RWPE2 (cell line): ENCODE measurements at regions not wholly inside any gene's neighbourhood (a gene's known extent, or its start where the extent isn't known, plus 50 kb on each side); places are given as distances from the start of the nearest gene placed in this dataset.

Experiments
- ATAC-seq: fragments of 200-7000 bp; cut with Tn5 transposase; 3 replicates; pipeline ENCODE4 v1.9.1; 2021; ENCODE audit warnings: low read depth
- DNase-seq: peaks from one replicate; pipeline ENCODE4 v3.0.0-alpha.2; 2020; ENCODE audit warnings: low spot score
- H3K27ac ChIP-seq: fragments of 450-650 bp; 2 replicates; pipeline ENCODE4 v1.5.1; 2017; ENCODE audit warnings: mild to moderate bottlenecking; ENCODE audit not compliant: poor library complexity, severe bottlenecking
- H3K27me3 ChIP-seq: fragments of 250-450 bp; sonication (Bioruptor Pico); 2 replicates; pipeline ENCODE4 v1.5.1; 2021; ENCODE audit warnings: mild to moderate bottlenecking, moderate library complexity; ENCODE audit not compliant: insufficient read depth, poor library complexity, severe bottlenecking
- H3K36me3 ChIP-seq: fragments of 250-450 bp; sonication (Bioruptor Pico); 2 replicates; pipeline ENCODE4 v1.5.1; 2020; ENCODE audit warnings: low read depth, mild to moderate bottlenecking, moderate library complexity
- H3K4me1 ChIP-seq: fragments of 250-450 bp; sonication (Bioruptor Pico); 2 replicates; pipeline ENCODE4 v1.5.1; 2021; ENCODE audit warnings: mild to moderate bottlenecking, moderate library complexity; ENCODE audit not compliant: insufficient read depth, poor library complexity, severe bottlenecking
- H3K4me3 ChIP-seq: fragments of 250-450 bp; sonication (Bioruptor Pico); 2 replicates; pipeline ENCODE4 v1.5.1; 2021; ENCODE audit warnings: mild to moderate bottlenecking, moderate library complexity; ENCODE audit not compliant: severe bottlenecking
- H3K9me3 ChIP-seq: fragments of 250-450 bp; sonication (Bioruptor Pico); 2 replicates; pipeline ENCODE4 v1.5.1; 2021; ENCODE audit warnings: mild to moderate bottlenecking, moderate library complexity; ENCODE audit not compliant: severe bottlenecking
- TF ChIP-seq, protein P1 (sequence below): fragments of 450-650 bp; IDR thresholded peaks from one replicate; pipeline ENCODE4 v1.5.1; 2017; ENCODE audit warnings: mild to moderate bottlenecking, moderate library complexity; ENCODE audit not compliant: poor library complexity, severe bottlenecking

DNA sequence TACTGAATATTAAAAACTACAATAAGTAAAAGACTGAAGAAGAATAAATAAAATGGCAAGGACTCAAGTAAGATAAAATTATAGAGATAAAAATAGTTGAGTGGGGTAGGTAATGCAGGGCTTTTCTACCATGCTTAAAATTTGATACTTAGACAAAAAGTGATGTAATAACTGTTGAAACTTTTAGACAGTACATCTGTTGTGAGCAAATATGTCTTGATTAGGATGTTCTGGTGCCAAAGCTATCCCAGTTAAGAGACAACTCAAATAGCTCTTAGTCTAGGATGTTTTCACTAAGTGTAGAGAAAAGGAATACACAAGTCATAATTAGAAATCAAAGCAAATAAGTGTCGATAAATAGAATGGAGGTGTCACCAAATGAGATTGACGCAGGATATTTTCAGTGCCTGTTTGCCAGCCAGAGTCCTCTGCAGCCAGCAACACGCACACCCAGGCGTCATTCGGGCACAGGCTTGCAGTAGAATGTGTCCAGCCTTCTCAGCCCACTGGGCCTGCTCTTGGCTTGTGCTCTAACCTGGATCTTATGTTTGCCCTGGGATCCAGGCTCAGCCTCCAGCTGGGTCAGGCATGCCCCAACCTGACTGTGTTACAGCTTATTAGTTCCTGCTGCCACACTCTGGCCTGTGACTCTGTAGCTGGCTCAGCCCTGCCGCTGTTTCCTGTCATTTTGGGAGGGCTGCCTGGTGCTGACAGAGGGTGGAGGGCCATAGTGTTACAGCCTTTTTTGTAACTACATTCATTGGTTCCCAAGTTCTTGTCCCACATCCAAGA is 766.2 kb downstream of the PCDH17 start:
- Histone ChIP-seq H3K27me3 (no peaks in the 10 kb centered on the region), H3K4me3 (no peak overlapping the region), H3K9me3 (no peaks in the 10 kb centered on the region), H3K36me3 (no peaks in the 10 kb centered on the region), H3K4me1 (no peaks in the 10 kb centered on the region), H3K27ac (no peak overlapping the region)
- TF ChIP-seq, protein P1, sequence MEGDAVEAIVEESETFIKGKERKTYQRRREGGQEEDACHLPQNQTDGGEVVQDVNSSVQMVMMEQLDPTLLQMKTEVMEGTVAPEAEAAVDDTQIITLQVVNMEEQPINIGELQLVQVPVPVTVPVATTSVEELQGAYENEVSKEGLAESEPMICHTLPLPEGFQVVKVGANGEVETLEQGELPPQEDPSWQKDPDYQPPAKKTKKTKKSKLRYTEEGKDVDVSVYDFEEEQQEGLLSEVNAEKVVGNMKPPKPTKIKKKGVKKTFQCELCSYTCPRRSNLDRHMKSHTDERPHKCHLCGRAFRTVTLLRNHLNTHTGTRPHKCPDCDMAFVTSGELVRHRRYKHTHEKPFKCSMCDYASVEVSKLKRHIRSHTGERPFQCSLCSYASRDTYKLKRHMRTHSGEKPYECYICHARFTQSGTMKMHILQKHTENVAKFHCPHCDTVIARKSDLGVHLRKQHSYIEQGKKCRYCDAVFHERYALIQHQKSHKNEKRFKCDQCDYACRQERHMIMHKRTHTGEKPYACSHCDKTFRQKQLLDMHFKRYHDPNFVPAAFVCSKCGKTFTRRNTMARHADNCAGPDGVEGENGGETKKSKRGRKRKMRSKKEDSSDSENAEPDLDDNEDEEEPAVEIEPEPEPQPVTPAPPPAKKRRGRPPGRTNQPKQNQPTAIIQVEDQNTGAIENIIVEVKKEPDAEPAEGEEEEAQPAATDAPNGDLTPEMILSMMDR = no peak
- no peak for DNase-seq
- ATAC-seq = no peak

GRCh38 chr13:58399263-58399662 is 767.7 kb downstream of the PCDH17 start:
- Histone ChIP-seq H3K36me3 (no peaks in the 10 kb centered on the region), H3K27me3 (no peaks in the 10 kb centered on the region), H3K9me3 (no peaks in the 10 kb centered on the region), H3K27ac (no peak overlapping the region), H3K4me3 (no peak overlapping the region), H3K4me1 (no peaks in the 10 kb centered on the region)
- TF ChIP-seq, protein P1 = no peak
- DNase-seq (no peak), ATAC-seq (no peak)

GRCh38 chr13:58406545-58406944 is 775.0 kb downstream of the PCDH17 start:
- Histone ChIP-seq H3K27me3 (no peaks in the 10 kb centered on the region), H3K4me3 (no peak overlapping the region), H3K4me1 (no peaks in the 10 kb centered on the region), H3K27ac (no peak overlapping the region), H3K9me3 (no peaks in the 10 kb centered on the region), H3K36me3 (no peaks in the 10 kb centered on the region)
- TF ChIP-seq, protein P1 = no peak
- ATAC-seq (no peak), DNase-seq (no peak)

GRCh38 chr13:58429917-58430316 is 798.4 kb downstream of the PCDH17 start:
- TF ChIP-seq, protein P1 = no peak
- Histone ChIP-seq H3K9me3 (no peaks in the 10 kb centered on the region), H3K27ac (no peak overlapping the region), H3K27me3 (no peaks in the 10 kb centered on the region), H3K4me1 (no peaks in the 10 kb centered on the region), H3K36me3 (no peaks in the 10 kb centered on the region), H3K4me3 (no peak overlapping the region)
- DNase-seq = no peak
- no peak for ATAC-seq

DNA sequence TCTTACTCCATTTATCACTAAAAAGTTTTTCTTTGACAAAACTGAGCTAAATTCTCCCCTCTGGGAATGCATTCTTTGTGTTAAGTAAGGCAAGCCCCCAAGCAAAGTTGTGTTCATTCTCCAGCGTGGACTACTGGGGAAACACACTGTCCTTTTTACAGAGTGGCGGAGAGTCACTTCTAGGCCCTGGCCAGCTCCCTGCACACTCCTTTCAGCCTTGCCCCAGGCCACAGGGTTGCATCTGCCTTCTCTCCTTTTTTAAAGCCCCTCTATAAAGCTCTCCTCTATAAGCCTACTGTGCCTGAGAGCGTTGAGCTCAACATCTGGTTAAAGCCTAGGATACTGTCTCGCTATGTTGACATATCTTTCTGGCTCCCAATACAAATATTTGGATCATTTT is 803.4 kb downstream of the PCDH17 start:
- TF ChIP-seq, protein P1 = no peak
- Histone ChIP-seq H3K36me3 (no peaks in the 10 kb centered on the region), H3K9me3 (no peaks in the 10 kb centered on the region), H3K4me1 (no peaks in the 10 kb centered on the region), H3K27me3 (no peaks in the 10 kb centered on the region), H3K27ac (no peak overlapping the region), H3K4me3 (no peak overlapping the region)
- ATAC-seq (no peak), DNase-seq (no peak)
